Endothelial cell of umbilical vein (primary cell): ENCODE measurements at regions not wholly inside any gene's neighbourhood (a gene's known extent, or its start where the extent isn't known, plus 50 kb on each side); places are given as distances from the start of the nearest gene placed in this dataset.

Source experiments
- EZH2 ChIP-seq: IDR thresholded peaks from 2 replicates; pipeline ENCODE4 v1.6.1; 2012; ENCODE audit warnings: borderline replicate concordance, low read depth, mild to moderate bottlenecking, moderate library complexity, low read length, inconsistent platforms; ENCODE audit not compliant: severe bottlenecking
- FOS ChIP-seq: IDR thresholded peaks from 2 replicates; pipeline ENCODE4 v1.6.1; 2011; ENCODE audit warnings: mild to moderate bottlenecking, low read length, moderate library complexity, borderline replicate concordance; ENCODE audit not compliant: insufficient read depth
- GATA2 ChIP-seq: IDR thresholded peaks from 2 replicates; pipeline ENCODE4 v1.7.0; 2011; ENCODE audit warnings: low read depth, mild to moderate bottlenecking, moderate library complexity, mixed read lengths, low read length; ENCODE audit not compliant: insufficient read length, insufficient read depth
- JUN ChIP-seq: IDR thresholded peaks from 2 replicates; pipeline ENCODE4 v1.6.1; 2011; ENCODE audit warnings: borderline replicate concordance, low read depth; ENCODE audit not compliant: insufficient read length, insufficient read depth
- MYC ChIP-seq: IDR thresholded peaks from one replicate; pipeline ENCODE4 v1.6.1; 2011; ENCODE audit warnings: mild to moderate bottlenecking, low read depth, low read length
- POLR2A ChIP-seq: IDR thresholded peaks from 2 replicates; pipeline ENCODE4 v1.6.1; 2012; ENCODE audit warnings: low read depth, mild to moderate bottlenecking, control low read depth, low read length
- POLR2AphosphoS5 ChIP-seq: IDR thresholded peaks from 2 replicates; pipeline ENCODE4 v1.6.1; 2012; ENCODE audit warnings: low read depth, mild to moderate bottlenecking, control low read depth, low read length, moderate library complexity; ENCODE audit not compliant: insufficient read depth
- TF ChIP-seq, protein P1 (sequence below), 2 donors: IDR thresholded peaks; 1 replicate in 1 of 2; 2 replicates in 1 of 2; pipeline ENCODE4 v1.5.1; 2011; ENCODE audit warnings: low read length in 2 of 2, mild to moderate bottlenecking in 2 of 2, moderate library complexity in 2 of 2, control low read depth in 1 of 2, inconsistent platforms in 1 of 2, low read depth in 1 of 2; ENCODE audit not compliant: insufficient read depth in 1 of 2; ENCODE audit errors: extremely low read depth in 1 of 2

DNA sequence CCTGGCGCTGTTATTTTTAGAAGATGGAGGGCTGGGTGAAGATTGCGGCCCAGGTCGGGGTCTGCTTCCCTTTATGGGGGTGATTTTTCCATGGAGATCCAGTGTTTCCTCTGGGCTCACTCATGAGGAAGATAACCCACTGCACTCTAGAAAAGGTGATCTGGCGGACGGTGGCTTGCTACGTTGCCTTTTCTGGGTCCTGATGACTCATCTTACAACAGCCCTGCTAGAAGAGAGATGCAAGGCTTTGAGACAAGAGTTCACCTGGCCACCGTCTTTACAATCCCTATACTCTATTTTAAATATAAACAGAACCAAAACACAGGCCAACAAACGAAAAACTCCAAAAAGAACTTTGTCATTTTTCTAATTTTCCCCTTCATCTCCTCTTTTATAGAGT, 182.1 kb upstream of the EXOC2 start:
- TF ChIP-seq, protein P1, sequence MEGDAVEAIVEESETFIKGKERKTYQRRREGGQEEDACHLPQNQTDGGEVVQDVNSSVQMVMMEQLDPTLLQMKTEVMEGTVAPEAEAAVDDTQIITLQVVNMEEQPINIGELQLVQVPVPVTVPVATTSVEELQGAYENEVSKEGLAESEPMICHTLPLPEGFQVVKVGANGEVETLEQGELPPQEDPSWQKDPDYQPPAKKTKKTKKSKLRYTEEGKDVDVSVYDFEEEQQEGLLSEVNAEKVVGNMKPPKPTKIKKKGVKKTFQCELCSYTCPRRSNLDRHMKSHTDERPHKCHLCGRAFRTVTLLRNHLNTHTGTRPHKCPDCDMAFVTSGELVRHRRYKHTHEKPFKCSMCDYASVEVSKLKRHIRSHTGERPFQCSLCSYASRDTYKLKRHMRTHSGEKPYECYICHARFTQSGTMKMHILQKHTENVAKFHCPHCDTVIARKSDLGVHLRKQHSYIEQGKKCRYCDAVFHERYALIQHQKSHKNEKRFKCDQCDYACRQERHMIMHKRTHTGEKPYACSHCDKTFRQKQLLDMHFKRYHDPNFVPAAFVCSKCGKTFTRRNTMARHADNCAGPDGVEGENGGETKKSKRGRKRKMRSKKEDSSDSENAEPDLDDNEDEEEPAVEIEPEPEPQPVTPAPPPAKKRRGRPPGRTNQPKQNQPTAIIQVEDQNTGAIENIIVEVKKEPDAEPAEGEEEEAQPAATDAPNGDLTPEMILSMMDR (IDR thresholded peaks at IDR 0.05; ENCODE audit: extremely low read depth in 1 of 2, insufficient read depth in 1 of 2, low read depth in 1 of 2, low read length in 2 of 2) = no peak
- TF ChIP-seq JUN = no peak
- no peak for TF ChIP-seq POLR2A
- TF ChIP-seq POLR2AphosphoS5 = no peak
- TF ChIP-seq GATA2 = no peak
- TF ChIP-seq MYC = no peak
- TF ChIP-seq FOS = no peak
- no peak for TF ChIP-seq EZH2
